ENCODE measurements at regions not wholly inside any gene's neighbourhood (a gene's known extent, or its start where the extent isn't known, plus 50 kb on each side); places are given as distances from the start of the nearest gene placed in this dataset.
A peak's percentile ranks its signal among the peaks of the same experiment; 100 is the strongest.
"Not testable (repeated sequence)": the region's sequence is repeated elsewhere in the genome, so short reads cannot be mapped to it uniquely, and the experiment has no call there.

- DNase-seq (ENCODE audit: low read depth): no peak
These were observed 73.3 kb upstream of the WASF3 start for GRCh38 chr13:26484196-26484595.

DNA sequence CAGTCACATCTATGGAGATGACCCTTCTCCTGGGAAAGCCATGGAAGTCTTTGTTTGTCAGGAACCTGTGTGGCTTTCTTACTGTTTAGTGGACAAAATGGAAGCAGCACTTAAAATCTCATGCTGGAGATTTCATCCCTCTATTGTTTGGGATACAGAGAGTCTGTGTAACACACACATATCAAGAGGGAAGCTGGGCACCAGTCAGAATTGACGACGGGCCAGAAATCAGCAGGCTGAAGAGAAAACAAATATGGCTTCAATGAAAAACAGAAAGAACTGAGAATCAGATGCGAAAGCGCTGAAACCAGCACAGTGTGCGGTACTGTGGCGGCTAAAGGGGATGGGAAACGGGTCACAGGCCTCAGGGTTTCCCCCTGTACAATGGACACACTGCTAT lies 72.2 kb upstream of the WASF3 start:
- DNase-seq (ENCODE audit: low read depth): no peak

DNA sequence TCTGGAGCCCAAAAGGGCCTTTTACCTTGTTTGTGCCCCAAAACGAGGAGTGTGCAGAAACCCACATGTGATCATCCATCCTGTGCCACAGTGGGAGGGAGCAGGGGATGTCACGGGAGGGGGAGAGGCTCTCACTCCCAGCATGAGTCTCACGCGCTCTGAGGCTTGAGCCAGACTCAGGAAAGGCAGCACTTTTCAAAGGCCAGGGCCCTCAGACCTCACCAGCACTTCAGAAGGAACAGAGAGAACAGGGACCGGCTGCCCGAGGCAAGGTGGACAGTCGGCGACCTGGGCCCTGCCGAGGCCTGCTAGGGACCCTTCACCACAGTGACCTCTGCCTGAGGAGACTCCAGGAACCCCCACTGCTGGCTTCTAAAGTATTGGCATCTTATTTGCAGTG lies 71.7 kb upstream of the WASF3 start:
- DNase-seq (ENCODE audit: low read depth): no peak

GRCh38 chr13:26486550-26486949 lies 70.9 kb upstream of the WASF3 start:
- no peak for DNase-seq (ENCODE audit: low read depth)

- DNase-seq (ENCODE audit: low read depth): no peak
These were observed 69.7 kb upstream of the WASF3 start for GRCh38 chr13:26487781-26488180.

GRCh38 chr13:26488236-26489003 lies 69.1 kb upstream of the WASF3 start:
- DNase-seq (ENCODE audit: low read depth): no peak

- not testable (repeated sequence) for DNase-seq (ENCODE audit: low read depth)
These were observed 65.2 kb upstream of the WASF3 start for GRCh38 chr13:26492301-26492700.

GRCh38 chr13:26494571-26495195 lies 62.8 kb upstream of the WASF3 start:
- no peak for DNase-seq (ENCODE audit: low read depth)

DNA sequence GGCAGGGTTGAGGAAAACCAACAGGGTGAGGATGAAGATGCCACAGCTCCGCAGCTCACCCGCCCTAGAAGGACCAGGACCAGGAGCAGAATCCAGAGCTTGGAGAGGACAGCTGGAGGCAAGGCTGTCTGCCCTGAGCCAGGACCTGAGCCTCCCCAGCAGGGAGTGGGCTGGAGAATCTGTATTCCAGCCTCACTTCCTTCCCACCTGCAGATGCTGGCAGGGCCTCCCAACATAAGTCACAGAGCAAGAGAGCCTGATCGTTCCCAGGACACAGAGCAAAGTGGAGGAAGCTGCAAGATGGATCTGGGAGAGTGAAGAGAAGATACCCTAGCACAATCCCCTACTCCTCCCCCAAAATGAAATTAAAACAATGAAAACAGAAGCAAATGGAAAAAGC lies 61.7 kb upstream of the WASF3 start:
- DNase-seq (ENCODE audit: low read depth): no peak

DNA sequence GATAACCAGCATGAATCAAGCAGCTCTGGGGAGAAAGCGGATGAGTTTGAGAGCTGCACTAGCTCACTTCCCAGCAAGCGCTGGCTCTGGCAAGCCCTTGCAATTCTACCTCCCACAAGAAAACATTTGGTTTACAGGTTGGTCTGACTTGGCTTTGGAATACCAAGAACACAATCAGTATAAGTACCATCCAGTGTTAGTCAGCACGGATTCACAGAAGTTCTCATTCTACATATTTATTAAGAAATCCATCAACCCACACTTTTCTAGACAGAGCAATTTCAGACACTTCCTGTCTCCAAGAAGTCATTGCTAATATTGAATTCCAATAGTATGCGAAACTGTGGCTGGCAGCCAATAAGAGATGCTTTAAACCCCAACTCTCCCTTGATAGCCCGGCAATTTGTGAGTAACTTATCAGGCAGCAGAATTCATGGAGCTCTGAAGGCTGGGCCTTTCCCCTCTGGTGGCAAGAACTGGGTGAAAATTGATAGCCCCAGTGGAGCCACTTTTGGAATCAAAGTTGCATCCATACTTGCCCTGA lies 59.4 kb upstream of the WASF3 start:
- peak; percentile 65 for DNase-seq (ENCODE audit: low read depth)

DNA sequence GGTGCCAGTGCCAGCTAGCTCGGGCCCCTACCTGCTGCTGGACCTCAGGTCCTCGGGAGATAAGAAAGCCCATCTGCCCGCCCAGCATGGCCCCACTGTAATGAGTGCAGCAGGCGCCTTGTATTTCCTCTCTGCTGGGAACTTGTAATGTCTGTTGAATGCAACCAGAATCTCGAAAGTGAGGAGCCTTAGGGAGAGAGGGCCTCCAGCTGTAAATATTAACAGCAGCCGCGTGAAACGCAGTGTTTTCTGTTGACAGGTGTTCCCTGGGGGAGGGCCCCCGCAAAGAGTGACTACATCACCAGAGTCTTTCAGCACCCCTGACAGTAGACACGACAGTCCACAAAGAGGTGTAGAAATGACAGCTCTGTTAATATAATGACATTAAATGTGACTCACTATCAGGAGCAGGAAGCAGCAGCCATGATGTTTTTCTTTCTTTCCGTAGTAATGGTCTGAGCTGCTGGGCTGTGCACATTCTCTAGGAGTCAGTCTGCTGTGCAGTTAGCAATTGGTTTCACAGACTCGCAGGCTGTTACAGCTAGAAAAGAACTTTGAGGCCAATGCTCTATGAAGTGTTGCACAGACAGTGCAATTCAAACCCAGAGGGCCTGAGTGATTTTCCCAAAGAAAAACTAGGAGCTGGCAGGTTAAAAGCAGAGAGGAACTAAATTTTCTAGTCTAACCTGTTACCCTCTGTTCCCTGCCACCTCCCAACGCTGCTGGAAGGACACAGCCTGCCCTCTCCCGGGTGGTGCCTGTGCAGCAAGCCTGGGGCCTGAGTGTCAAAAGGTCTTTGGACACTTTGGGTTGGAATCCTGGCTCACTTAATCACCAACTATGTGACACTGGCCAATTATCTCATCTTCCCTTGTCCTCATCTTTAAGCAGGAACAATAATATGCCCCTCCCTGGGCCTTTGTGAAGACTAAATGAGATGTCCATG lies 58.6 kb upstream of the WASF3 start:
- DNase-seq (ENCODE audit: low read depth): no peak

DNA sequence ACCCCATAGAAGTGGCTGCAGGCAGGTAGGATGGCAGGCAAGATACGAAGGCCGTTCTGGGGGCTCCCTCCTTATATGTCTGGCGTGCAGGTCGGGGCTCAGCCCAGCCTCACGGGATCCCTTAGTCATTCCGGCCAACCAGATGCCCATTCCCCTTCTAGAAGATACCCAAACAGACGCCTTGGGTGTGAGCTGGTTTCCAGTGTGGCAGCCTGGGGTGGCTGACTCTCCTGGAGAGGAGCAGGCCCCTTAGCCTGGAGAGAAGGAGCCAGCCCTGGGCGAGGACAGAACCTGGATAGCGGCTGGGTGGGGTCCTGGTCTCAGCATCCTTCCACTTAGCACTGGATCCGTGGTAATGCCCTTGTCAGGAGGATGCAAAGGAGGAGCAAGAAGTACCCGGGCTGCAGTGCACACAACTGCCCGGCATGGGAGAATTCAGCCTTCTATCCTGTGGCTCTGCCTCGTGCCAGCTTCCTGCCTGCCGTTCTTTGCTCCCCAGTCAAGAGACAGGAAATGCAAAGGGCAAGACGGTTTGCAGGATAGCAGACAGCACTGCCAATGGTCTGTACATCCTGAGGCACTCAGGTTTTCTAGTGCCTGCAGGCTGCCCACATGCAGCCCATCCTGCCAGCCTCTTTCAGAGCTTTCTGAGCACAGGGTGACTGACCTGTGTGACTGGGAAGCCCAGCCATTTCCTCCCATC lies 56.7 kb upstream of the WASF3 start:
- no peak for DNase-seq (ENCODE audit: low read depth)

DNA sequence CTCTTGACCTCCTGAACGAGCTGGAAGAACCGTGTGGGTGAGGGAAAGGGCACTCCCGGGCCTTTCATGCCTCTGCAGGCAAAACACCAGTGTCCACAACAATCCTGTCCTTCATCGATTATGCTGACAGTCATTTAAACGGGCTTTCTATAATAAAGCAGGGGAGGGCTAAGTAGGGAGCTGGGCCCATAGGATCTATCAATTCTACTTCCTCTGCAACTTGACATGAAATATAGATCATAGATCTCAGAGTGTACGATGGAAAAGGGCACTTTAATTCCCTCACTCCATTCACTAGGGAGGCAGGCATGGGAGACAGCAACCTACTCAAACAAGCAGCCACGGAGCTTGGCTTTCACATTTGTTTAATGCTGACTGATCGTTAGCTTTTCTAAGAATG lies 55.8 kb upstream of the WASF3 start:
- DNase-seq (ENCODE audit: low read depth): no peak

DNA sequence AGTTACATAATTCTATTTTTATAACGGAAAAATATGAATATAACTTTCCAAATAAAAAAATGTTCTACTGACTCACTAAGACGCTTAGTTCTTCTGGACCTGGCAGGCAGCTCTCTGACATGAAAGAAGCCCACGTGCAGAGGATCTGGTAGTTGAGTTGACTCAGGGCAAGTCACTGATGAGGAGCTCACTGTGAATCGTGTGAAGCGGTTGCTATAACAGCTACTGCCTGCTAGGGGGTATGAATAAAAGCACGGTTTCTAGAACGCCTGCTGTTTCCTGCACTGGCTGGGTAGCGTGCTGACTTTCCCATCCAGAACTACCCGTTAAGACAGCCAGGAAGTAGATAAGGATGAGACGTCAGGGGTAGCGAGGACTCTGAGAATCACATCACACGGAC lies 54.7 kb upstream of the WASF3 start:
- no peak for DNase-seq (ENCODE audit: low read depth)

GRCh38 chr13:26503826-26504594 lies 53.5 kb upstream of the WASF3 start:
- no peak for DNase-seq (ENCODE audit: low read depth)

Data from non-pigmented ciliary epithelial cell (primary cell).